ENCODE measurements at regions not wholly inside any gene's neighbourhood (a gene's known extent, or its start where the extent isn't known, plus 50 kb on each side); places are given as distances from the start of the nearest gene placed in this dataset.

DNA sequence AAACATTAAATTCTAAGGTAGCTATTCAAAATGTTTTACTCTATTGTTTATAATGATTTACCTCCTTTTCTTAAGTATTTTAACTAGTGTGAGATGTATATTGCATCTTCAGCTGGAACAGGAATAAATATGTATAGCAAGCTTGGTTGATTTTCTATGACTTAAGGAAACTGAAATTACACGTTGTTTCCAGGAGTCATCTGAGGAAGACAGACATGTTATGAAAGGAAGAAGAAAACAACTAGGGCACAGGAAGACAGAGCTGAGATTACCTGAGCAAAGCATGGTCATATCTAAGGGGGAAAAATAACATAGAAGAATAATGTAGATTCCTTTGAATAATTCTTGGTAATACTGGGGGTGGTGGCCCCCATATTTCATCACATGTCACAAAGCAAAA is 210.9 kb upstream of the SEMA3E start (continued):
- TF ChIP-seq EZH2 (IDR thresholded peaks at IDR 0.05; ENCODE audit: low read depth, unreplicated experiment) = no peak
- TF ChIP-seq CREB1 (CRISPR knock-in tag; IDR thresholded peaks at IDR 0.05; ENCODE audit: low read depth) = no peak
- TF ChIP-seq ZNF114 (CRISPR knock-in tag; IDR thresholded peaks at IDR 0.05) = no peak
- no peak for TF ChIP-seq EZH2phosphoT487 (IDR thresholded peaks at IDR 0.05; ENCODE audit: unreplicated experiment)
- no peak for TF ChIP-seq STAT1 (IDR thresholded peaks at IDR 0.05; ENCODE audit: unreplicated experiment)
- TF ChIP-seq ETS1 (IDR thresholded peaks at IDR 0.05) = no peak

GRCh38 chr7:83857691-83858090 is 208.8 kb upstream of the SEMA3E start:
- Histone ChIP-seq H3F3A (replicated peaks; ENCODE audit: low read depth) (no peaks in the 10 kb centered on the region), H3K27ac (ENCODE audit: low read depth) (no peak overlapping the region), H3K27me3 (ENCODE audit: insufficient read depth) (no peaks in the 10 kb centered on the region), H2AFZ (no peak overlapping the region), H3K9me2 (ENCODE audit: insufficient read depth) (no peaks in the 10 kb centered on the region), H3K79me2 (replicated peaks; ENCODE audit: insufficient read depth) (no peaks in the 10 kb centered on the region), H3K4me3 (no peak overlapping the region), H3K36me3 (ENCODE audit: insufficient read depth) (no peaks in the 10 kb centered on the region), H3K4me1 (ENCODE audit: insufficient read depth) (no peaks in the 10 kb centered on the region), H4K20me1 (replicated peaks; ENCODE audit: insufficient read depth) (no peaks in the 10 kb centered on the region), H3K4me2 (no peak overlapping the region)
- Mint-ChIP-seq H3K9me3 (no peaks in the 10 kb centered on the region), H3K36me3 (ENCODE audit: low read depth) (no peaks in the 10 kb centered on the region), H3K27me3 (ENCODE audit: insufficient read depth, low read depth, poor library complexity) (peaks cover 2% of the 10 kb centered on the region), H3K27ac (no peak overlapping the region), H3K4me3 (no peak overlapping the region), H3K4me1 (peaks cover 4% of the 10 kb centered on the region)
- no peak for TF ChIP-seq REST (IDR thresholded peaks at IDR 0.05; ENCODE audit: unreplicated experiment)
- TF ChIP-seq JUNB (IDR thresholded peaks at IDR 0.05; ENCODE audit: unreplicated experiment) = no peak
- TF ChIP-seq CTCF (conservative IDR thresholded peaks at IDR 0.05; ENCODE audit: low read depth in 2 of 2) = no peak
- TF ChIP-seq EZH2phosphoT487 (IDR thresholded peaks at IDR 0.05; ENCODE audit: unreplicated experiment) = no peak
- no peak for TF ChIP-seq ETS1 (IDR thresholded peaks at IDR 0.05)
- no peak for TF ChIP-seq ZNF114 (CRISPR knock-in tag; IDR thresholded peaks at IDR 0.05)
- DNase-seq (ENCODE audit: low spot score) = no peak
- no peak for ATAC-seq

Data from GM23338 (cell line).